ENCODE measurements at regions not wholly inside any gene's neighbourhood (a gene's known extent, or its start where the extent isn't known, plus 50 kb on each side); places are given as distances from the start of the nearest gene placed in this dataset.

DNA sequence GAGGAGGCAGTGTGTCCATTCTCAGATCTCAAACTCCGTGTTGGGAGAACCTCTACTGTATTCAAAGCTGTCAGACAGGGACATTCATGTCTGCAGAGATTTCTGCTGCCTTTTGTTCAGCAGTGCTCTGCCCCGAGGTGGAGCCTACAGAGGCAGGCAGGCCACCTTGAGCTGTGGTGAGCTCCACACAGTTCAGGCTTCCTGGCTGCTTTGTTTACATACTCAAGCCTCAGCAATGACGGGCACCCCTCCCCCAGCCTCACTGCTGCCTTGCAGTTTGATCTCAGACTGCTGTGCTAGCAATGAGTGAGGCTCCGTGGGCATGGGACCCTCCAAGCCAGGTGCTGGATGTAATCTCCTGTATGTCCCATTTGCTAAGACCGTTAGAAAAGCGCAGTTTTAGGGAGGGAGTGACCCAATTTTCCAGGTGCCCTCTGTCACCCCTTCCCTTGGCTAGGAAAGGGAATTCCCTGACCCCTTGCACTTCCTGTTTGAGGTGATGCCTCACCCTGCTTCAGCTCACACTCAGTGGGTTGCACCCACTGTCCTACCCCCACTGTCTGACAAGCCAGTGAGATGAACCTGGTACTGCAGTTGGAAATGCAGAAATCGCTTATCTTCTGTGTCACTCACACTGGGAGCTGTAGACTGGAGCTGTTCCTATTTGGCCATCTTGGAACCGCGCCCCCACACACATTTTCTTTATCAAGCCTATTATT is 458.9 kb upstream of the HSFY2 start:
- ChIA-PET RAD21 (ENCODE audit: low non-redundant PET in 1 of 2, low total read pairs in 2 of 2, uncharacterized antibody in 2 of 2, unreplicated experiment in 2 of 2) (no interaction called here), CTCF (no interaction called here), POLR2A (no interaction called here)
- no peak overlapping the region for H3K9ac ChIP-seq (ENCODE audit: low read length)
- intact Hi-C loops (cut with micrococcal nuclease): no loop called here
- no peak for DNase-seq (ENCODE audit: low read depth, low spot score)
- H3K27me3 ChIP-seq (ENCODE audit: insufficient read depth, low read length): no peaks in the 10 kb centered on the region
- H3K27ac ChIP-seq (ENCODE audit: low read depth, low read length): no peak overlapping the region
- TF ChIP-seq TCF7L2 (IDR thresholded peaks at IDR 0.05; ENCODE audit: borderline replicate concordance, extremely low read depth, insufficient read depth, insufficient read length): no peak
- TF ChIP-seq ZNF274 (IDR thresholded peaks at IDR 0.05; ENCODE audit: low read depth, low read length): no peak
- no peak for TF ChIP-seq ELF1 (IDR thresholded peaks at IDR 0.05; ENCODE audit: borderline replicate concordance, low read depth)
- no peak for TF ChIP-seq CBX3 (IDR thresholded peaks at IDR 0.05; ENCODE audit: low read depth)
- TF ChIP-seq EZH2 (IDR thresholded peaks at IDR 0.05): no peak
- TF ChIP-seq JUND (IDR thresholded peaks at IDR 0.05): no peak
- no peak for TF ChIP-seq RAD21 (IDR thresholded peaks at IDR 0.05; ENCODE audit: low read depth)
- no peak for TF ChIP-seq EZH2phosphoT487 (IDR thresholded peaks at IDR 0.05; ENCODE audit: borderline replicate concordance)
- TF ChIP-seq POLR2A (IDR thresholded peaks at IDR 0.05; ENCODE audit: borderline replicate concordance, extremely low read depth, insufficient read depth, insufficient read length): no peak
- TF ChIP-seq ZBTB33 (IDR thresholded peaks at IDR 0.05; ENCODE audit: extremely low read depth, insufficient replicate concordance, low read length): no peak
- H3K79me2 ChIP-seq (ENCODE audit: insufficient read depth, low read length): no peaks in the 10 kb centered on the region
- H3K9me3 ChIP-seq (ENCODE audit: control insufficient read depth in 1 of 2, insufficient read depth in 1 of 2, low read depth in 1 of 2, low read length in 2 of 2): no peaks in the 10 kb centered on the region
- H3K9me2 ChIP-seq (ENCODE audit: insufficient read depth): no peaks in the 10 kb centered on the region
- H3K4me3 ChIP-seq (replicated peaks in 1 of 2; ENCODE audit: low read depth in 1 of 2, low read length in 2 of 2): no peak overlapping the region
- BruUV-seq (replicated peaks): no TSS peak
- no peak overlapping the region for H3K4me2 ChIP-seq (ENCODE audit: low read length)
- ATAC-seq: no peak
- H3K36me3 ChIP-seq (ENCODE audit: control insufficient read depth in 1 of 2, insufficient read depth in 2 of 2, low read length in 2 of 2): no peaks in the 10 kb centered on the region
- no peak overlapping the region for H2AFZ ChIP-seq (ENCODE audit: low read depth, low read length, poor library complexity, severe bottlenecking)
- H3K4me1 ChIP-seq (ENCODE audit: control insufficient read depth in 1 of 2, insufficient read depth in 2 of 2, low read length in 2 of 2): no peaks in the 10 kb centered on the region
- H4K20me1 ChIP-seq (ENCODE audit: insufficient read depth): no peaks in the 10 kb centered on the region
